ENCODE measurements at regions not wholly inside any gene's neighbourhood (a gene's known extent, or its start where the extent isn't known, plus 50 kb on each side); places are given as distances from the start of the nearest gene placed in this dataset.

- DNase-seq (ENCODE audit: low read depth): no peak
Measured at GRCh38 chr20:24166412-24166811, 177.8 kb upstream of the GGTLC1 start.

- no peak for DNase-seq (ENCODE audit: low read depth)
Measured at GRCh38 chr20:24166123-24166381, 177.5 kb upstream of the GGTLC1 start.

GRCh38 chr20:24165301-24166122 lies 176.9 kb upstream of the GGTLC1 start:
- no peak for DNase-seq (ENCODE audit: low read depth)

GRCh38 chr20:24164360-24164759 lies 175.8 kb upstream of the GGTLC1 start:
- DNase-seq (ENCODE audit: low read depth): no peak

- DNase-seq (ENCODE audit: low read depth): no peak
Measured at GRCh38 chr20:24163506-24163905, 174.9 kb upstream of the GGTLC1 start.

GRCh38 chr20:24160563-24161281 lies 172.1 kb upstream of the GGTLC1 start:
- DNase-seq (ENCODE audit: low read depth): peak; percentile 12

- DNase-seq (ENCODE audit: low read depth): no peak
Measured at GRCh38 chr20:24158281-24158680, 169.7 kb upstream of the GGTLC1 start.

GRCh38 chr20:24157213-24157612 lies 168.6 kb upstream of the GGTLC1 start:
- no peak for DNase-seq (ENCODE audit: low read depth)

- no peak for DNase-seq (ENCODE audit: low read depth)
Measured at GRCh38 chr20:24153101-24154040, 164.8 kb upstream of the GGTLC1 start.

GRCh38 chr20:24151621-24152294 lies 163.2 kb upstream of the GGTLC1 start:
- DNase-seq (ENCODE audit: low read depth): no peak

- no peak for DNase-seq (ENCODE audit: low read depth)
Measured at GRCh38 chr20:24150406-24150805, 161.8 kb upstream of the GGTLC1 start.

- no peak for DNase-seq (ENCODE audit: low read depth)
Measured at GRCh38 chr20:24149881-24150307, 161.3 kb upstream of the GGTLC1 start.

- DNase-seq (ENCODE audit: low read depth): no peak
Measured at GRCh38 chr20:24149175-24149574, 160.6 kb upstream of the GGTLC1 start.

- no peak for DNase-seq (ENCODE audit: low read depth)
Measured at GRCh38 chr20:24148372-24148771, 159.8 kb upstream of the GGTLC1 start.

- DNase-seq (ENCODE audit: low read depth): no peak
Measured at GRCh38 chr20:24147961-24148360, 159.4 kb upstream of the GGTLC1 start.

- no peak for DNase-seq (ENCODE audit: low read depth)
Measured at GRCh38 chr20:24147479-24147878, 158.9 kb upstream of the GGTLC1 start.

GRCh38 chr20:24146231-24146634 lies 157.7 kb upstream of the GGTLC1 start:
- no peak for DNase-seq (ENCODE audit: low read depth)

GRCh38 chr20:24144371-24144770 lies 155.8 kb upstream of the GGTLC1 start:
- no peak for DNase-seq (ENCODE audit: low read depth)

- DNase-seq (ENCODE audit: low read depth): no peak
Measured at GRCh38 chr20:24141111-24141510, 152.5 kb upstream of the GGTLC1 start.

- no peak for DNase-seq (ENCODE audit: low read depth)
Measured at GRCh38 chr20:24139846-24140245, 151.3 kb upstream of the GGTLC1 start.

- no peak for DNase-seq (ENCODE audit: low read depth)
Measured at GRCh38 chr20:24138951-24139350, 150.4 kb upstream of the GGTLC1 start.

Data from CMK (cell line).